GM13976 (cell line): ENCODE measurements at regions not wholly inside any gene's neighbourhood (a gene's known extent, or its start where the extent isn't known, plus 50 kb on each side); places are given as distances from the start of the nearest gene placed in this dataset.
"Not testable (repeated sequence)": the region's sequence is repeated elsewhere in the genome, so short reads cannot be mapped to it uniquely, and the experiment has no call there.

Source experiments
- DNase-seq: peaks from one replicate; pipeline ENCODE4 v3.0.0; 2012; ENCODE audit warnings: low spot score
- in situ Hi-C: fragments of 300-500 bp; cut with MboI; formaldehyde crosslinking; loops from one replicate; pipeline ENCODE4 v1.12.0; 2022; ENCODE audit warnings: low sequenced_read_pairs, mixed read lengths, inconsistent platforms; ENCODE audit not compliant: unreplicated experiment
- TF ChIP-seq, protein P1 (sequence below): IDR thresholded peaks from 2 replicates; pipeline ENCODE4 v1.5.1; 2012; ENCODE audit warnings: borderline replicate concordance, mild to moderate bottlenecking; ENCODE audit not compliant: insufficient read depth; ENCODE audit errors: extremely low read depth, missing control alignments, control extremely low read depth

DNA sequence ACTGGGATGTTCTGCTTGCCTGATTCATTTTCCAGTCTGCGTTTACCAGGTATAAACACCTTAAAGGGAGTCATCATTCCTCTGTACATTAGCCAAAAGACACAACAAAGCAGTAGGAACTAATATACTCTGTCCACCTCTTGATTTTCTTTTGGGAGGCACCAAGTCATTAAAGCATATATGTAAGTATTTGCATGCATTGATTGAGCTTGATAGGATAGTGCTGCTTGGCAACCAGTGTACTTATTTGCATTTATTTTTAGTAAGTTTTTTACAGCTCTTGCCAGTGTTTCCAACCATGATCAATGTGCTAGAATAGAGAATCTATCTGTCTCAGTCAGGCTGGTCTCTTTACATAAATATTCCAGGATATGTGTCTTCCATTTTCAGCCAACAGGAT, 353.3 kb upstream of the SEMA3C start:
- DNase-seq, result no peak
- in situ Hi-C loops, result no loop called here
- TF ChIP-seq, protein P1, sequence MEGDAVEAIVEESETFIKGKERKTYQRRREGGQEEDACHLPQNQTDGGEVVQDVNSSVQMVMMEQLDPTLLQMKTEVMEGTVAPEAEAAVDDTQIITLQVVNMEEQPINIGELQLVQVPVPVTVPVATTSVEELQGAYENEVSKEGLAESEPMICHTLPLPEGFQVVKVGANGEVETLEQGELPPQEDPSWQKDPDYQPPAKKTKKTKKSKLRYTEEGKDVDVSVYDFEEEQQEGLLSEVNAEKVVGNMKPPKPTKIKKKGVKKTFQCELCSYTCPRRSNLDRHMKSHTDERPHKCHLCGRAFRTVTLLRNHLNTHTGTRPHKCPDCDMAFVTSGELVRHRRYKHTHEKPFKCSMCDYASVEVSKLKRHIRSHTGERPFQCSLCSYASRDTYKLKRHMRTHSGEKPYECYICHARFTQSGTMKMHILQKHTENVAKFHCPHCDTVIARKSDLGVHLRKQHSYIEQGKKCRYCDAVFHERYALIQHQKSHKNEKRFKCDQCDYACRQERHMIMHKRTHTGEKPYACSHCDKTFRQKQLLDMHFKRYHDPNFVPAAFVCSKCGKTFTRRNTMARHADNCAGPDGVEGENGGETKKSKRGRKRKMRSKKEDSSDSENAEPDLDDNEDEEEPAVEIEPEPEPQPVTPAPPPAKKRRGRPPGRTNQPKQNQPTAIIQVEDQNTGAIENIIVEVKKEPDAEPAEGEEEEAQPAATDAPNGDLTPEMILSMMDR, result no peak

DNA sequence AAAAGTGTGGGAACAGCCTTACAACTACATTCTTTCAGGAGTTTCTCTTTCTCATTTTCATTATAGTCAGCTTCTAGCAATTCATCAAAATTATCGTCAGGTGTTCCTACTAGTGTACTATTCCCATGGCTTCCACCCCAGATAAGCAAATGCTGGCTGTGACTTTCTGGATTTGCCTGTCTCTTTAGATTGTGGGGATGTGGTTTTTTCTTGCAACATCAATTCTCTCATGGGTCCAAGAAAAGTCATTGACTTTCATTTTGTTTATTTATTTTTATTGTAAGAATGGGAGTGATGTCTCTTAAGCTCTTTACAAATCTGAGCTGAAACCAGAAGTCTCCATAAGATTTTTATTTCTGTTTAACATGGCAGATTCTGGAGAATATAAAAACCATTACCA, 349.7 kb upstream of the SEMA3C start:
- TF ChIP-seq, protein P1, result no peak
- DNase-seq, result no peak
- in situ Hi-C loops, result no loop called here

DNA sequence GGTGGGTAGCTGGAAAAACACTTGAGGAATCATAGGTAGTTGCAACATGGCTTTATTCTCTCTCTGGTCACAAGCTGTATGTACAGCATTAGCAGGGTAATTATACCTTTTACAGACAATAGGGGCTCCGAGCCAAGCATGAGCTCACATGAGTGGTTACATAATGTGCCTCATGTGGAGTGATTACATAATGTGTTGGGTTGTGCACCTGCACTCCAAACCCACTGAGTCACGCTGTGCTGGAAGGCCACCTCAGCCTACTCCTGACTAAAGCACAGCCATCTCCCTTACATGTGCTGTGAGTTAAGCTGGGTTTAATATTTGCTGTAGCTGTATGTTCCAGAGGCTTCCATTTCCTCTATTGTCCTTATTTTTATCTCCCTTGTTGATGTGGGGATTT, 348.7 kb upstream of the SEMA3C start:
- TF ChIP-seq, protein P1, result no peak
- DNase-seq, result no peak
- in situ Hi-C loops, result no loop called here

DNA sequence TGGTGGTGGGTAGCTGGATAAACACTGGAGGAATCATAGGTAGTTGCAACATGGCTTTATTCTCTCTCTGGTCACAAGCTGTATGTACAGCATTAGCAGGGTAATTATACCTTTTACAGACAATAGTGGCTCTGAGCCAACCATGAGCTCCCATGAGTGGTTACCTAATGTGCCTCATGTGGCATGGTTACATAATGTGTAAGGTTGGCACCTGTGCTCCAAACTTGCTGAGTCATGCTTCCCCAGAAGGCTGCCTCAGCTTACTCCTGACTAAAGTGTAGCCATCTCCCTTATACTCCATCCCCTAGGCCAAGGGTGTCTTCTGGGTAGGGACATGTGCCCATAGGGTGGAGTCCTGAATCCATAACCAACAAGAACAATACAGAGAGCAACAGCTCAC, 345.3 kb upstream of the SEMA3C start:
- in situ Hi-C loops, result no loop called here
- TF ChIP-seq, protein P1, result no peak
- no peak for DNase-seq

DNA sequence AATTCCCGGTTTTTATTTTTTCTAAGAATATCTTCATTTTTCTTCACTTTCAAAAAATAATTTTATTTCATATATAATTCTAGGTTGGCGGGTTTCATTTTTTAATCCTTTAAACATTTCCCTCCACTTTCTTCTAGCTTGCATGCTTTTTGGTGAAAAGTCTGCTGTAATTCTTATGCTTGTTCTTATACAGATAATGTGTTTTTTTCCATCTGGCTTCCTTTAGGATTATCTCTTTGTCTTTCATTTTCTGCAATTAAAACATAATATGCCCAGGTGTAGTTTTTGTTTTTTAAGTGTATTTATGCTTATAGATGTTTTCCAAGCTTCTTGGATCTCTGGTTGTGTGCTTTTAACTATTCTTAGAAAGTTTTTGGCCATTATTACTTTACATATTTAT, 341.3 kb upstream of the SEMA3C start:
- in situ Hi-C loops, result no loop called here
- TF ChIP-seq, protein P1, result no peak
- DNase-seq, result no peak

DNA sequence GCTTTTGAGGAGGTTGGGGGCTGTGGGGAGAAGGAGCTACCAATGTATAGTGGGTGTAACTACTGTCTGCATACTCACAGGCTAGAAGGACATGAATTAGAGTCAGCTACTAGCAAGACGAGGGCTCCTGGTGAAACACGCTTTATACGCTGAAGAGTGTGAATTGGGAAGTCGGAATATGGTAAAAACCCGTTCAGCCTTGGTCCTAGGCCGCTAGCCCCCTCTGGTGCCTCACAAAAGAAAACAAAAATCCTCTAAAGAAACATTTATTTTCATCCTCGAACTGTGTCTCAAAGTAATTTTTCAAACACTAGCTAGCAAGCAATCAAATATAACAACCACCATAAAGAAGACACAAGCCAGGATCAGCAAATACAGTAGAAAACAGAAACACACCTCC, 338.1 kb upstream of the SEMA3C start:
- TF ChIP-seq, protein P1, result no peak
- DNase-seq, result no peak
- in situ Hi-C loops, result no loop called here

DNA sequence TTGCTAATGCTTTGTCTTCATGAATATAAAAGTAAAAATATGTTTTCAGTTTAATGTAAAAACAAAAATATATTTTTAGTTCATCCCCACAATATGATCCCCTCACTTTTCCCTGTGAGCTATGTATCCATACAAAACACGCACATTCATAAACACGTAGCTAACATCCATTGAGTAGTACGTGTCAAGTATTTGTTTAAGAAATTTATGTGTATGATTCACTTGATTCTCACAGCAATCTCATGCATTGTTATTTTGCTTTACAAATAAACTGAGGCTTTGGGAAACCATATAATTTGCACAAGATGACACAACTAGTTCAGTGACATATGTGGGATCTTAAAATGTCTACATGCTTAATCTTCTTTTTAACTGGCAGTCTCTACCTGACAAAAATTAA, 329.6 kb upstream of the SEMA3C start:
- in situ Hi-C loops, result no loop called here
- no peak for DNase-seq
- TF ChIP-seq, protein P1, result no peak

DNA sequence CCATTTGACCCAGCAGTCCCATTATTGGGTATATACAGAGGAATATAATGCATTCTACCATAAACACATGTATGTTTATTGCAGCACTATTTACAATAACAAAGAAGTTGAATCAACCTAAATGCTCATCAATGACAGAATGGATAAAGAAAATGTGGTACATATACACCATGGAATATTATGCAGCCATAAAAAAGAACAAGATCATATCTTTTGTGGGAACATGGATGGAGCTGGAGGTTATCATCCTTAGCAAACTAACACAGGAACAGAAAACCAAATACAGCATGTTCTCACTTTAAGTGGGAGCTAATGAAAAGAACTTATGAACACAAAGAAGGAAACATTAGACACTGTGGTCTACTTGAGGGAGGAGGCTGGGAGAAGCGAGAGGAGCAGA, 328.5 kb upstream of the SEMA3C start:
- in situ Hi-C loops, DNase-seq: not testable (repeated sequence)
